Brain microvascular endothelial cell (primary cell): ENCODE measurements at regions not wholly inside any gene's neighbourhood (a gene's known extent, or its start where the extent isn't known, plus 50 kb on each side); places are given as distances from the start of the nearest gene placed in this dataset.

ENCODE experiments used
- DNase-seq: peaks from one replicate; pipeline ENCODE4 v3.0.0-alpha.2; 2020
- H3K27ac ChIP-seq: fragments of 250-450 bp; sonication (Bioruptor Pico); 2 replicates; pipeline ENCODE4 v1.5.1; 2020; ENCODE audit warnings: mild to moderate bottlenecking, moderate library complexity
- H3K27me3 ChIP-seq: fragments of 250-450 bp; sonication (Bioruptor Pico); replicated peaks from 2 replicates; pipeline ENCODE4 v1.5.1; 2020; ENCODE audit warnings: mild to moderate bottlenecking
- H3K36me3 ChIP-seq: fragments of 250-450 bp; sonication (Bioruptor Pico); replicated peaks from 2 replicates; pipeline ENCODE4 v1.5.1; 2020; ENCODE audit warnings: mild to moderate bottlenecking
- H3K4me3 ChIP-seq: 2 replicates; pipeline ENCODE4 v1.5.1; 2011; ENCODE audit warnings: low read depth, mild to moderate bottlenecking, control low read depth, low read length, moderate library complexity
- in situ Hi-C: cut with HindIII; loops from 2 replicates; pipeline ENCODE4 v1.10.0; 2017; ENCODE audit warnings: low sequenced_read_pairs, low pct_ligation_motif_present
- TF ChIP-seq, protein P1 (sequence below): IDR thresholded peaks from 2 replicates; pipeline ENCODE4 v1.5.1; 2011; ENCODE audit warnings: low read depth, mild to moderate bottlenecking, moderate library complexity, low read length, control low read depth, inconsistent platforms; ENCODE audit errors: missing control alignments

DNA sequence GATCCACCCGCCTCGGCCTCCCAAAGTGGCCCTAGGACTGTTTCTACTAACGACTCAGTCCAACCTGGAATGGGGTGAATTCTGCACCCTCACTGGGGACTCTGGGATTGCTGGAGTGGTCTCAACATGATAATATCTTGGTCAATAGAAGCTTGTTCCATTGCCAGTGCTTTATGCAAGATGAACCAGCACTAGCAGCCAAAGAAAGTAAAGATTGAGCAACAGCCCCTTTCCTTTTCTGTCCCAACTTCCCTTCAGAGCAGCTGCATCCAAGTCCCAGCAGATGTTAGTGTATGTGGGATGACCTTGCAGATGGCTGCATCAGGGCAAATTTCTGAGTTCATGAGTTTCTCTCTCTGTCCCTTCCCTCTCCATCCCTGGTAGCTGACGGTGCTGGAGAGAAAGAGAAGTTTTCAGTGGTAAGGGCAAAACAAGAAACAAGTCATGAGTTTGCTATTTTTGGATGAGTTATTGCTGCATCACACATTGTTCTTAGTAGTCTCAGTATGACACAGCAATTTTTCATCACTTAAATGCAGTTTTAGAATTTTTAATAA, 183.6 kb upstream of the EDNRB start:
- H3K27ac ChIP-seq: no peak overlapping the region
- TF ChIP-seq, protein P1, sequence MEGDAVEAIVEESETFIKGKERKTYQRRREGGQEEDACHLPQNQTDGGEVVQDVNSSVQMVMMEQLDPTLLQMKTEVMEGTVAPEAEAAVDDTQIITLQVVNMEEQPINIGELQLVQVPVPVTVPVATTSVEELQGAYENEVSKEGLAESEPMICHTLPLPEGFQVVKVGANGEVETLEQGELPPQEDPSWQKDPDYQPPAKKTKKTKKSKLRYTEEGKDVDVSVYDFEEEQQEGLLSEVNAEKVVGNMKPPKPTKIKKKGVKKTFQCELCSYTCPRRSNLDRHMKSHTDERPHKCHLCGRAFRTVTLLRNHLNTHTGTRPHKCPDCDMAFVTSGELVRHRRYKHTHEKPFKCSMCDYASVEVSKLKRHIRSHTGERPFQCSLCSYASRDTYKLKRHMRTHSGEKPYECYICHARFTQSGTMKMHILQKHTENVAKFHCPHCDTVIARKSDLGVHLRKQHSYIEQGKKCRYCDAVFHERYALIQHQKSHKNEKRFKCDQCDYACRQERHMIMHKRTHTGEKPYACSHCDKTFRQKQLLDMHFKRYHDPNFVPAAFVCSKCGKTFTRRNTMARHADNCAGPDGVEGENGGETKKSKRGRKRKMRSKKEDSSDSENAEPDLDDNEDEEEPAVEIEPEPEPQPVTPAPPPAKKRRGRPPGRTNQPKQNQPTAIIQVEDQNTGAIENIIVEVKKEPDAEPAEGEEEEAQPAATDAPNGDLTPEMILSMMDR: no peak
- peak; percentile 4 for DNase-seq
- H3K4me3 ChIP-seq: no peak overlapping the region
- no peaks in the 10 kb centered on the region for H3K36me3 ChIP-seq
- no peaks in the 10 kb centered on the region for H3K27me3 ChIP-seq
- in situ Hi-C loops: no loop called here

DNA sequence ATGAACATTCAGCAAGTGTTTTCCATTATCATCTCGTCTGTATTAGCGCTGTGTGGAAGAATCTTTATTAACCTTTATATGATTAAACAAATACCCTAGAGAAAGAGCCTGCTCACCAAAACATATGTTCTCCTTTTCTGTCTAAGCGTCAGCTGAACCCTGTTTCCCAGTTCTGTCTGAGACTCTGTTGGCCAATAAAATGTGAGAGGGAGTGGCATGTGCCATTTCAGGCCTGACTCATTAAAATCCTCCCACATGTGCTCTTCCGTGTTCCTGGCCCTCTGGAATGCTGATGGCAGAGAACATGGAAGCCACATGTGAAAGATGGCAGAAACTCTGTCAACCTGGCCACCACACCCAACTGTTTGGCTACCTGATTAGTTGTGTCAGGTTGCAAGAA, 181.9 kb upstream of the EDNRB start:
- no peak for DNase-seq
- in situ Hi-C loops: no loop called here
- Histone ChIP-seq H3K4me3 (no peak overlapping the region), H3K27me3 (no peaks in the 10 kb centered on the region), H3K27ac (no peak overlapping the region), H3K36me3 (no peaks in the 10 kb centered on the region)
- TF ChIP-seq, protein P1: no peak

DNA sequence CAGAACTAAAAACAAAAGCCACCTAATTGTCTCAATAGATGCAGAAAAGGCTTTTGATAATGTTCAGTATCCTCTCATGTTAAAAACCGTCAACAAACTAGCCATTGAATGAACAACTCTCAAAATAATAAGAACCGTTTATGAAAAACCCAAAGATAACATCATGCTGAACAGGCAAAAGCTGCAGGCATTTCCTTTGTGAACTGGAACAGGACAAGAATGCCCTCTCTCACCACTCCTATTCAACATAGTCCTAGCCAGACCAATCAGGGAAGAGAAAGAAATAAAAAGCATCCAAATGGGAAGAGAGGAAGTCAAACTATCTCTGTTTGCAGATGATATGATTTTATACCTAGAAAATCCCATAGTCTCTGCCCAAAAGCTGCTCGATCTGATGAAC, 179.6 kb upstream of the EDNRB start:
- in situ Hi-C loops: no loop called here
- TF ChIP-seq, protein P1: no peak
- no peak overlapping the region for H3K27ac ChIP-seq

DNA sequence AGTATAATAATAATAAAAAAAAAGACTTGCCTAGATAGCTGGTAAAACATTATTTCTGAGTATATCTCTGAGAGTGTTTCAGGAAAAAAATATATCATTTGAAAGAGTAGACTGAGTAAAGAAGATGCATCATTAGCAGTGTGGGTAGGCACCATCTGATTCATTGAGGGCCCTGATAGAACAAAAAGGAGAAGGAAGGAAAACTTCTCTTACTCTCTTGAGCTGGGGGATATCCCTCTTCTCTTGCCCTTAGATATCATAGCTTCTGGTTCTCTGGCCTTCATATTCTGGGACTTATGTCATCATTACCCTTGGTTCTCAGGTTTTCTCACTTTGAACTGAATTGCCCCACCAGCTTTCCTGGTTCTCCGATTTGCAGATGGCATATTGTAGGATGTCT, 177.6 kb upstream of the EDNRB start:
- no peak for DNase-seq
- Histone ChIP-seq H3K4me3 (no peak overlapping the region), H3K36me3 (no peaks in the 10 kb centered on the region), H3K27me3 (no peaks in the 10 kb centered on the region), H3K27ac (no peak overlapping the region)
- in situ Hi-C loops: no loop called here
- TF ChIP-seq, protein P1: no peak

More for the DNA sequence above, 179.6 kb upstream of the EDNRB start:
- Histone ChIP-seq H3K4me3 (no peak overlapping the region), H3K27me3 (no peaks in the 10 kb centered on the region), H3K36me3 (no peaks in the 10 kb centered on the region)
- no peak for DNase-seq

DNA sequence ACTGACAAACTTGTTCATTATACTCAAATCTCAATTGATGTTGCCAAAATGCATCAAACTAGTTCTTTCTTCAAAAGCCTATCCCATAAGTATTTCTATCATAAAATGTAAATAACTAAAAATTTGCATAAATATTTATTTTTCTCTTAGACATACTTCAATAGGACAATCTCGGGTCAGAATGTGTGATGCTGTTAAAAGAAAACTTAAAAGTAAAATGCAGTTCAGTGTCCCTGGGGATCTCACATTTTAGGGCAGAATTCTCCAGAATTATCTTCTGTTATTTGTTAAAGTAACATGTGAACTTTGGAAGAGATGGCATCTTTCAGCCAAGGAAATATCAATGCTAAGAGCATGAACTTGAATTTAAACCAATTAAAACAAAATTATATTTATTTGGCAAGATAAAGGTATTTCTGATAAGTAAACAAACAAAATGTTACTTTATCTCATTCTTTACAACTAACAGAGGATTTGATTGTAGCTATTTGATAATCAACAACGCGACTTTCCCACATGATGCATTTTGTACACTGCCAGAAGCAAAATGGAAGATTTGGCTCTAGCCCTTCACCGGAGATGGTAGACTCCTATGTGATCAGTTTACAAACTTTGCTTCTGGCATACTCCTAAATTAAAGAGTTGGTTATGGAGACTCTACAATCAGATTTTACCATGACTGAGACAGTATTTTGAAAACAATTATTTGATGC, 169.5 kb upstream of the EDNRB start:
- in situ Hi-C loops: no loop called here

More for the DNA sequence above, 169.5 kb upstream of the EDNRB start:
- no peak for DNase-seq
- Histone ChIP-seq H3K36me3 (no peaks in the 10 kb centered on the region), H3K27ac (no peak overlapping the region), H3K4me3 (no peak overlapping the region), H3K27me3 (no peaks in the 10 kb centered on the region)
- TF ChIP-seq, protein P1: no peak
